ENCODE measurements at regions not wholly inside any gene's neighbourhood (a gene's known extent, or its start where the extent isn't known, plus 50 kb on each side); places are given as distances from the start of the nearest gene placed in this dataset.

- TF ChIP-seq CTCF (CRISPR knock-in tag; IDR thresholded peaks at IDR 0.05) = no peak
- no peak for TF ChIP-seq REST (IDR thresholded peaks at IDR 0.05; ENCODE audit: borderline replicate concordance in 1 of 2, low read depth in 1 of 2, low read length in 2 of 2)
- no peak for TF ChIP-seq CHD2 (IDR thresholded peaks at IDR 0.05; ENCODE audit: low read depth, low read length)
- TF ChIP-seq ZNF816 (CRISPR knock-in tag; IDR thresholded peaks at IDR 0.05; ENCODE audit: borderline replicate concordance) = no peak
- no peak for TF ChIP-seq FOXP4 (CRISPR knock-in tag; IDR thresholded peaks at IDR 0.05)
- no peak for TF ChIP-seq NR2F1 (CRISPR knock-in tag; IDR thresholded peaks at IDR 0.05)
- TF ChIP-seq ZNF24 (IDR thresholded peaks at IDR 0.05) = no peak
- TF ChIP-seq SMAD3 (CRISPR knock-in tag; IDR thresholded peaks at IDR 0.05) = no peak
- TF ChIP-seq EP300 (IDR thresholded peaks at IDR 0.05; ENCODE audit: low read depth in 2 of 2, low read length in 2 of 2) = no peak
- no peak for TF ChIP-seq EP300 (CRISPR knock-in tag; IDR thresholded peaks at IDR 0.05; ENCODE audit: borderline replicate concordance)
- TF ChIP-seq ESRRA (CRISPR knock-in tag; IDR thresholded peaks at IDR 0.05; ENCODE audit: low read depth) = no peak
- TF ChIP-seq ZZZ3 (CRISPR knock-in tag; IDR thresholded peaks at IDR 0.05; ENCODE audit: borderline replicate concordance) = no peak
- TF ChIP-seq LBX2 (CRISPR knock-in tag; IDR thresholded peaks at IDR 0.05; ENCODE audit: borderline replicate concordance) = no peak
- TF ChIP-seq ELF4 (CRISPR knock-in tag; IDR thresholded peaks at IDR 0.05; ENCODE audit: borderline replicate concordance) = no peak
Observed at GRCh38 chr2:156944871-156945270, 312.6 kb upstream of the GALNT5 start.

All from HepG2 (cell line).